Stimulated activated CD8-positive, alpha-beta memory T cell treated with anti-CD3 and anti-CD28 coated beads, Interleukin-15, amount 100 ng/mL, for 48 hours (primary cell): ENCODE measurements at regions not wholly inside any gene's neighbourhood (a gene's known extent, or its start where the extent isn't known, plus 50 kb on each side); places are given as distances from the start of the nearest gene placed in this dataset.

Source experiments
- DNase-seq, 2 donors: peaks; one replicate each; pipeline ENCODE4 v3.0.0-alpha.2; 2020; ENCODE audit warnings: low read depth in 2 of 2

- DNase-seq: no peak
These were observed 516.1 kb downstream of the MIAT start for GRCh38 chr22:27173530-27173929.

- no peak for DNase-seq
These were observed 517.8 kb downstream of the MIAT start for GRCh38 chr22:27175021-27175838.

- no peak for DNase-seq
These were observed 518.6 kb downstream of the MIAT start for GRCh38 chr22:27175974-27176373.

GRCh38 chr22:27179161-27179560, 521.8 kb downstream of the MIAT start:
- no peak for DNase-seq

- DNase-seq: no peak
These were observed 524.1 kb downstream of the MIAT start for GRCh38 chr22:27181537-27181936.

- no peak for DNase-seq
These were observed 526.1 kb downstream of the MIAT start for GRCh38 chr22:27183474-27183873.

GRCh38 chr22:27185099-27185709, 527.8 kb downstream of the MIAT start:
- DNase-seq: no peak

- no peak for DNase-seq
These were observed 528.4 kb downstream of the MIAT start for GRCh38 chr22:27185760-27186302.

- DNase-seq: no peak
These were observed 529.3 kb downstream of the MIAT start for GRCh38 chr22:27186643-27187042.

- no peak for DNase-seq
These were observed 534.9 kb downstream of the MIAT start for GRCh38 chr22:27192135-27192829.

GRCh38 chr22:27193215-27193614, 535.8 kb downstream of the MIAT start:
- DNase-seq: no peak

GRCh38 chr22:27193636-27194035, 536.2 kb downstream of the MIAT start:
- DNase-seq: no peak

- no peak for DNase-seq
These were observed 536.8 kb downstream of the MIAT start for GRCh38 chr22:27194096-27194748.

- no peak for DNase-seq
These were observed 537.7 kb downstream of the MIAT start for GRCh38 chr22:27195094-27195493.

GRCh38 chr22:27195494-27195893, 538.1 kb downstream of the MIAT start:
- no peak for DNase-seq

GRCh38 chr22:27196606-27197005, 539.2 kb downstream of the MIAT start:
- DNase-seq: no peak

- DNase-seq: no peak
These were observed 539.7 kb downstream of the MIAT start for GRCh38 chr22:27197052-27197451.

GRCh38 chr22:27197618-27198017, 540.2 kb downstream of the MIAT start:
- DNase-seq: no peak

- no peak for DNase-seq
These were observed 541.2 kb downstream of the MIAT start for GRCh38 chr22:27198518-27199035.

GRCh38 chr22:27199354-27199753, 542.0 kb downstream of the MIAT start:
- DNase-seq: no peak

GRCh38 chr22:27201276-27201675, 543.9 kb downstream of the MIAT start:
- DNase-seq: no peak

- DNase-seq: no peak
These were observed 544.4 kb downstream of the MIAT start for GRCh38 chr22:27201741-27202140.
